Sigmoid colon (tissue), 4 donors: ENCODE measurements at regions not wholly inside any gene's neighbourhood (a gene's known extent, or its start where the extent isn't known, plus 50 kb on each side); places are given as distances from the start of the nearest gene placed in this dataset.

Source experiments
- CTCF ChIP-seq, 4 experiments: fragments of 450-650 bp in 3 of 4; fragments of 200-600 bp in 1 of 4; IDR thresholded peaks; one replicate each; pipeline ENCODE4 v1.5.1; 2016 to 2019; ENCODE audit warnings: antibody characterized with exemption in 4 of 4, mild to moderate bottlenecking in 3 of 4, moderate library complexity in 2 of 4
- POLR2AphosphoS5 ChIP-seq, 4 donors: sonication (generic); formaldehyde crosslinking; IDR thresholded peaks; one replicate each; pipeline ENCODE4 v1.6.1; 2017; ENCODE audit warnings: antibody characterized with exemption in 4 of 4

GRCh38 chr2:216260629-216261028 lies 111.7 kb downstream of the MARCHF4 start:
- TF ChIP-seq CTCF (IDR thresholded peaks at IDR 0.05) = no peak
- TF ChIP-seq POLR2AphosphoS5 (IDR thresholded peaks at IDR 0.05) = no peak
